KMS-11 (cell line): ENCODE measurements at regions not wholly inside any gene's neighbourhood (a gene's known extent, or its start where the extent isn't known, plus 50 kb on each side); places are given as distances from the start of the nearest gene placed in this dataset.

Experiments
- H2AFZ ChIP-seq: fragments of 200-600 bp; sonication (generic); 2 replicates; pipeline ENCODE4 v1.6.1; 2016; ENCODE audit warnings: antibody characterized with exemption, mixed run types, low read depth
- H3K27ac ChIP-seq: fragments of 200-600 bp; sonication (generic); 2 replicates; pipeline ENCODE4 v1.6.1; 2016; ENCODE audit warnings: mild to moderate bottlenecking, mixed run types
- H3K27me3 ChIP-seq: fragments of 200-600 bp; sonication (generic); 2 replicates; pipeline ENCODE4 v1.6.1; 2017; ENCODE audit warnings: mild to moderate bottlenecking, low read depth, mixed run types, moderate library complexity; ENCODE audit not compliant: insufficient read depth
- H3K36me3 ChIP-seq: fragments of 200-600 bp; sonication (generic); 2 replicates; pipeline ENCODE4 v1.6.1; 2017; ENCODE audit warnings: mild to moderate bottlenecking, mixed run types; ENCODE audit not compliant: insufficient read depth
- H3K4me1 ChIP-seq: fragments of 200-600 bp; sonication (generic); 2 replicates; pipeline ENCODE4 v1.6.1; 2016; ENCODE audit warnings: mild to moderate bottlenecking, low read depth, mixed run types; ENCODE audit not compliant: poor library complexity, severe bottlenecking
- H3K4me2 ChIP-seq: fragments of 200-600 bp; sonication (generic); 2 replicates; pipeline ENCODE4 v1.7.0; 2016; ENCODE audit warnings: mild to moderate bottlenecking, mixed run types
- H3K4me3 ChIP-seq: fragments of 200-600 bp; sonication (generic); IDR thresholded peaks from 2 replicates; pipeline ENCODE4 v1.6.1; 2017; ENCODE audit warnings: low read depth, low read length, mixed read lengths; ENCODE audit not compliant: insufficient read depth
- H3K79me2 ChIP-seq: fragments of 200-600 bp; sonication (generic); 2 replicates; pipeline ENCODE4 v1.6.1; 2016; ENCODE audit warnings: low read depth, mixed run types; ENCODE audit not compliant: insufficient read depth
- H3K9ac ChIP-seq: fragments of 200-600 bp; sonication (generic); 2 replicates; pipeline ENCODE4 v1.6.1; 2016; ENCODE audit warnings: mild to moderate bottlenecking, mixed run types
- H4K20me1 ChIP-seq: fragments of 200-600 bp; sonication (generic); 2 replicates; pipeline ENCODE4 v1.6.1; 2016; ENCODE audit warnings: mild to moderate bottlenecking, mixed run types; ENCODE audit not compliant: insufficient read depth
- TF ChIP-seq, protein P1 (sequence below): fragments of 200-600 bp; sonication (generic); conservative IDR thresholded peaks from 2 replicates; pipeline ENCODE4 v1.6.1; 2017; ENCODE audit warnings: low read depth, mild to moderate bottlenecking, antibody characterized with exemption, low read length, moderate library complexity, mixed read lengths

DNA sequence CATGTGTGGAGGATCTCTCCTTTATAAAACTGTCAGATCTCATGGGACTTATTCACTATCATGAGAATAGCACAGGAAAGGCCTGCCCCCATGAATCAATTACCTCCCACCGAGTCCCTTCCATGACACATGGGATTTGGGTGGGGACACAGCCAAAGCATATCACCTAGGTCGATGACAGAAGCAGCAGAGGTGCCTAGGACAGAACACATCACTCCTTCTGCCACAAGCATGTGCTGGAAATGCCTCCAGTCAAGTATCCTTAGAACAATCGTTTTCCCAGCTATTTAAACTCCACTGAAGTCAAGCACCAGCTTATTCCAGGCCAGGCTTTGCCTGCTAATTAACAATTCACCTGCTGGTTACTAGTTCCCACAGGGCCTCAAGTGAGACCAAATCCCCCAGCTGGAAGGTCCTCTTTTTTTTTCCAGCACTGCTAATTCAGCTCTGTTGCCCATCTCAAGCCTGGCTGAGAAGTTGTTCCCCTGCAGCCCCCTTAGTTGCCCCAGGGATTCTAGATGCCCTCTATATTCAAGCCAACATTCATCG is 212.3 kb upstream of the NUDT4 start:
- TF ChIP-seq, protein P1, sequence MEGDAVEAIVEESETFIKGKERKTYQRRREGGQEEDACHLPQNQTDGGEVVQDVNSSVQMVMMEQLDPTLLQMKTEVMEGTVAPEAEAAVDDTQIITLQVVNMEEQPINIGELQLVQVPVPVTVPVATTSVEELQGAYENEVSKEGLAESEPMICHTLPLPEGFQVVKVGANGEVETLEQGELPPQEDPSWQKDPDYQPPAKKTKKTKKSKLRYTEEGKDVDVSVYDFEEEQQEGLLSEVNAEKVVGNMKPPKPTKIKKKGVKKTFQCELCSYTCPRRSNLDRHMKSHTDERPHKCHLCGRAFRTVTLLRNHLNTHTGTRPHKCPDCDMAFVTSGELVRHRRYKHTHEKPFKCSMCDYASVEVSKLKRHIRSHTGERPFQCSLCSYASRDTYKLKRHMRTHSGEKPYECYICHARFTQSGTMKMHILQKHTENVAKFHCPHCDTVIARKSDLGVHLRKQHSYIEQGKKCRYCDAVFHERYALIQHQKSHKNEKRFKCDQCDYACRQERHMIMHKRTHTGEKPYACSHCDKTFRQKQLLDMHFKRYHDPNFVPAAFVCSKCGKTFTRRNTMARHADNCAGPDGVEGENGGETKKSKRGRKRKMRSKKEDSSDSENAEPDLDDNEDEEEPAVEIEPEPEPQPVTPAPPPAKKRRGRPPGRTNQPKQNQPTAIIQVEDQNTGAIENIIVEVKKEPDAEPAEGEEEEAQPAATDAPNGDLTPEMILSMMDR: no peak
- Histone ChIP-seq H3K27ac (no peak overlapping the region), H3K9ac (no peak overlapping the region), H2AFZ (no peak overlapping the region), H3K36me3 (no peaks in the 10 kb centered on the region), H3K79me2 (no peaks in the 10 kb centered on the region), H3K27me3 (no peaks in the 10 kb centered on the region), H3K4me3 (no peak overlapping the region), H3K4me2 (no peak overlapping the region), H3K4me1 (no peaks in the 10 kb centered on the region), H4K20me1 (no peaks in the 10 kb centered on the region)

DNA sequence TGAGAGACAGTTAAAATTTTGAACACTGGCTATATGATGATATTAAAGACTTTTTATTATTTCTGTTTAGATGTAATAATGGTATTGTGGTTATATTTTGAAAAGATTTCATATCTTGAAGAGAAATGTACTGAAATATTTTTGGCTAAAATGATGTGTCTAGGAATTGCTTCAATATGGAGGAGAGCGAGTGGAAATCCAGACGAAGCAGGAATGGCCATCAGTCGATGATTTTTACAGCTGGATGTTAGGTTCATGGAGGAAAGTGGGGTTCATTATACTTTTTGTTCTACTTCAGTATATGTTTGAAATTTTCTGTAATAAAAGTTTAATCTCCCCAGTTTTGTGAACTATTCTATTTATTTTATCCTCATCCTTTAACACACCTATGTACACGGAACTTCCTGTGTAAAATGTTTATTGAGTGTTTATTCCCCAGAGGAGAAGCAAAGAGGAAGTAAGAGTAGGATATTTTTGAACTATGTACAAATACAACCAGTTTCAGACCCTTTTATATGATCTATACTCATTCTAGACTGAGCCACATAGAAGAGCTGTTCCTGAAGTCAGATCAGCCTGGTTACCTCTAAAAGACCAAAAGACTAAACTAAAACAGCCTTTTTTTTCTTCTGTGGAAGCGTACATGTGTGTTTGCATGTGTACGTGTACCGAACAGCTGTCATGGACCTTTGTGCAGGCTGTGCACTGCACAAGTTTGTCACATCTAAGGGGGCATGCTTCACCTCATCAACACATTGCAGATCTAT is 211.0 kb upstream of the NUDT4 start:
- H3K79me2 ChIP-seq: no peaks in the 10 kb centered on the region
- no peak overlapping the region for H3K27ac ChIP-seq
- H2AFZ ChIP-seq: no peak overlapping the region
- no peaks in the 10 kb centered on the region for H3K27me3 ChIP-seq
- no peaks in the 10 kb centered on the region for H4K20me1 ChIP-seq
- H3K9ac ChIP-seq: no peak overlapping the region
- TF ChIP-seq, protein P1: no peak
- no peak overlapping the region for H3K4me3 ChIP-seq
- no peaks in the 10 kb centered on the region for H3K4me1 ChIP-seq
- no peaks in the 10 kb centered on the region for H3K36me3 ChIP-seq
- no peak overlapping the region for H3K4me2 ChIP-seq

DNA sequence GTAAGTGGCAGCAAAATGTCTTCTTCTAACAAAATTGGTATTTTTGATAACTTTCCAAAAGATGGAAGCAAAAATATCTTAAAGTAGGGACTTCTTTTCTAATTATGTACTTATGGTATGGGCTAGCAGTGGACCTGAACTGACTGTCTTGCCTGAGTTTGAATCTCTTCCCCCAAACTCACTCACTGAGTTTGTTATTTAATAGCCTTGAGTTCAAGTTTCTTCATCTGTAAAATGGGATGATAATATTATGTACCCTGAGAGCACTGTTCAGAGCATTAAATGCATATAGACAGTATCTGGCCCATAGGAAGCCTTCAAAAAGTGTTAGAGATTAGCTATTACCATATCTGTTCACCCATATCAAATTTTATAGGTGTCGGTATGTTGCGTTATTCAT is 210.4 kb upstream of the NUDT4 start:
- Histone ChIP-seq H3K27ac (no peak overlapping the region), H3K36me3 (no peaks in the 10 kb centered on the region), H3K27me3 (no peaks in the 10 kb centered on the region), H3K9ac (no peak overlapping the region), H3K4me2 (no peak overlapping the region), H3K4me3 (no peak overlapping the region), H4K20me1 (no peaks in the 10 kb centered on the region), H3K79me2 (no peaks in the 10 kb centered on the region), H3K4me1 (no peaks in the 10 kb centered on the region), H2AFZ (no peak overlapping the region)
- TF ChIP-seq, protein P1: no peak

DNA sequence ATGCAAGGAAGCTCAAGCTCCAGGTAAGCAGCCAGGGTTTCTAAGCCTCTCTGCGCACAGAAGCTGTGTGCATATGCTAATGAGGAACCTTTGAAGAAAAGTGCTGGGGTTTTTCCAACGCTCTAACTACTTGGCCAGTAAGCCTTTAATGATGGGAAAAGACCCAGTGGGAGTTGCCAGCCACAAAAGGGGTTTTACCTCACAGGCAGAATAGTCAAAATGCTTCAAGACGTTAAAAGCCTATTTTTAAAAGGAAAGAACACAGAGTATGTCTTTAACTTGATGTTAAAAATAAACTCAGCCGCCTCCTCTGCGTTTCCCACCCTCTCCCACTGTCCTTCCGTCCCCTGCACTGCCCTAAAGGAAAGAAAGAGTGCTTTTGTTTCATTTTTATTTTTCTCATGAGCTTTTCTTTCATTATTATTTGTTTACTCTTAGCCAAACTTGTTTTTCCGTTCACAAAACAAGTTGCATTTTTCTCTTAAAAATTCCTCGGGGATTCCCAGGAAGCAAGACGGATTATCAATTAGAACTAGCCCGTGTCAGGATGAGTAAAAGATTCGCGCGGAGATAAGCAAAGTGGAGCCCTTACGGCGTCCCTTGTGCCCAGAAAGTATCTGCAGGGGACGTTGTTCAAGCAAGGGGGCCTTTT is 209.8 kb upstream of the NUDT4 start:
- H3K27me3 ChIP-seq: no peaks in the 10 kb centered on the region
- no peak overlapping the region for H3K4me2 ChIP-seq
- no peaks in the 10 kb centered on the region for H3K4me1 ChIP-seq
- H3K79me2 ChIP-seq: no peaks in the 10 kb centered on the region
- no peaks in the 10 kb centered on the region for H3K36me3 ChIP-seq
- TF ChIP-seq, protein P1: no peak
- no peak overlapping the region for H3K27ac ChIP-seq
- no peaks in the 10 kb centered on the region for H4K20me1 ChIP-seq
- H3K9ac ChIP-seq: no peak overlapping the region
- no peak overlapping the region for H2AFZ ChIP-seq
- no peak overlapping the region for H3K4me3 ChIP-seq
